Cardiac muscle cell (in vitro differentiated cells and primary cell): ENCODE measurements at regions not wholly inside any gene's neighbourhood (a gene's known extent, or its start where the extent isn't known, plus 50 kb on each side); places are given as distances from the start of the nearest gene placed in this dataset.

Experiments
- DNase-seq, 2 donors: peaks; one replicate each; pipeline versions ENCODE4 v3.0.0 to v3.0.0-alpha.2; 2010 to 2017; ENCODE audit warnings: low read depth in 1 of 2, low spot score in 1 of 2
- H3K27ac ChIP-seq: fragments of 200-600 bp; sonication (generic); 2 replicates; pipeline ENCODE4 v1.5.1; 2016
- H3K27me3 ChIP-seq: fragments of 200-600 bp; sonication (generic); 2 replicates; pipeline ENCODE4 v1.6.0; 2016; ENCODE audit warnings: control low read depth
- H3K36me3 ChIP-seq: fragments of 200-600 bp; sonication (generic); 2 replicates; pipeline ENCODE4 v1.5.1; 2016; ENCODE audit warnings: control low read depth
- H3K4me1 ChIP-seq: fragments of 200-600 bp; sonication (generic); 2 replicates; pipeline ENCODE4 v1.8.1; 2017; ENCODE audit warnings: low read depth, mild to moderate bottlenecking, mixed run types
- H3K4me3 ChIP-seq: fragments of 200-600 bp; sonication (generic); 2 replicates; pipeline ENCODE4 v1.5.1; 2016; ENCODE audit warnings: mild to moderate bottlenecking
- H3K9me3 ChIP-seq: fragments of 200-600 bp; sonication (generic); 2 replicates; pipeline ENCODE4 v1.5.1; 2017; ENCODE audit warnings: low read depth, mild to moderate bottlenecking, control low read depth
- CTCF ChIP-seq: IDR thresholded peaks from 2 replicates; pipeline ENCODE4 v1.5.1; 2012; ENCODE audit warnings: low read depth, mild to moderate bottlenecking, low read length

GRCh38 chr16:47886139-47886538 is 269.7 kb downstream of the ABCC12 start:
- DNase-seq: no peak
- Histone ChIP-seq H3K36me3 (no peaks in the 10 kb centered on the region), H3K4me3 (no peak overlapping the region), H3K4me1 (peaks cover 5% of the 10 kb centered on the region), H3K27ac (no peak overlapping the region), H3K27me3 (no peaks in the 10 kb centered on the region), H3K9me3 (no peaks in the 10 kb centered on the region)
- no peak for TF ChIP-seq CTCF

GRCh38 chr16:47885489-47885888 is 270.3 kb downstream of the ABCC12 start:
- TF ChIP-seq CTCF: no peak
- H3K27ac ChIP-seq: no peak overlapping the region
- H3K27me3 ChIP-seq: no peaks in the 10 kb centered on the region
- H3K9me3 ChIP-seq: no peaks in the 10 kb centered on the region
- no peak for DNase-seq
- H3K4me3 ChIP-seq: no peak overlapping the region
- peaks cover 5% of the 10 kb centered on the region for H3K4me1 ChIP-seq
- no peaks in the 10 kb centered on the region for H3K36me3 ChIP-seq

GRCh38 chr16:47884116-47884725 is 271.6 kb downstream of the ABCC12 start:
- H3K4me1 ChIP-seq: peaks cover 5% of the 10 kb centered on the region
- no peak for TF ChIP-seq CTCF
- H3K36me3 ChIP-seq: no peaks in the 10 kb centered on the region
- H3K4me3 ChIP-seq: no peak overlapping the region
- DNase-seq: no peak
- no peaks in the 10 kb centered on the region for H3K9me3 ChIP-seq
- H3K27ac ChIP-seq: no peak overlapping the region
- no peaks in the 10 kb centered on the region for H3K27me3 ChIP-seq

GRCh38 chr16:47881574-47881973 is 274.2 kb downstream of the ABCC12 start:
- no peak for TF ChIP-seq CTCF
- H3K27ac ChIP-seq: no peak overlapping the region

GRCh38 chr16:47880653-47881052 is 275.1 kb downstream of the ABCC12 start:
- no peak overlapping the region for H3K27ac ChIP-seq
- no peaks in the 10 kb centered on the region for H3K4me1 ChIP-seq
- no peak overlapping the region for H3K4me3 ChIP-seq
- DNase-seq: no peak
- H3K9me3 ChIP-seq: no peaks in the 10 kb centered on the region
- no peak for TF ChIP-seq CTCF
- H3K27me3 ChIP-seq: no peaks in the 10 kb centered on the region
- H3K36me3 ChIP-seq: no peaks in the 10 kb centered on the region

More at GRCh38 chr16:47881574-47881973, 274.2 kb downstream of the ABCC12 start:
- H3K4me3 ChIP-seq: no peak overlapping the region
- no peaks in the 10 kb centered on the region for H3K36me3 ChIP-seq
- no peak for DNase-seq
- no peaks in the 10 kb centered on the region for H3K4me1 ChIP-seq
- H3K9me3 ChIP-seq: no peaks in the 10 kb centered on the region
- no peaks in the 10 kb centered on the region for H3K27me3 ChIP-seq
